Stomach (tissue), 8 donors: ENCODE measurements at regions not wholly inside any gene's neighbourhood (a gene's known extent, or its start where the extent isn't known, plus 50 kb on each side); places are given as distances from the start of the nearest gene placed in this dataset.
A peak's percentile ranks its signal among the peaks of the same experiment; 100 is the strongest.

Experiments
- DNase-seq, 2 donors: peaks; one replicate each; pipeline versions ENCODE4 v3.0.0 to v3.0.0-alpha.2; 2013 to 2019
- H3K27ac ChIP-seq, 5 donors: fragments of 200-600 bp in 4 of 5; sonication (generic) in 4 of 5; one replicate each; pipeline ENCODE4 v1.5.1; 2013 to 2019; ENCODE audit warnings: mild to moderate bottlenecking in 1 of 5, moderate library complexity in 1 of 5
- H3K27me3 ChIP-seq, 3 donors: fragments of 200-600 bp; sonication (generic); one replicate each; pipeline ENCODE4 v1.5.1; 2017 to 2019; ENCODE audit warnings: mixed run types in 1 of 3
- H3K36me3 ChIP-seq, 4 donors: fragments of 200-600 bp; sonication (generic); 1 replicate in 3 of 4; 2 replicates in 1 of 4; pipeline ENCODE4 v1.5.1; 2016 to 2019
- H3K4me1 ChIP-seq, 4 donors: fragments of 200-600 bp; sonication (generic); one replicate each; pipeline ENCODE4 v1.5.1; 2016 to 2019
- H3K4me3 ChIP-seq, 4 donors: fragments of 200-600 bp; sonication (generic) in 3 of 4; one replicate each; pipeline ENCODE4 v1.5.1; 2016 to 2019; ENCODE audit warnings: mild to moderate bottlenecking in 1 of 4
- H3K9me3 ChIP-seq, 4 donors: fragments of 200-600 bp; sonication (generic); one replicate each; pipeline ENCODE4 v1.5.1; 2016 to 2019
- EP300 ChIP-seq: sonication (generic); formaldehyde crosslinking; IDR thresholded peaks from one replicate; pipeline ENCODE4 v1.6.1; 2017; ENCODE audit warnings: antibody characterized with exemption
- POLR2A ChIP-seq, 4 donors: fragments of 450-650 bp; IDR thresholded peaks; one replicate each; pipeline ENCODE4 v1.6.1; 2016; ENCODE audit warnings: antibody characterized with exemption in 4 of 4, control low read depth in 2 of 4, mild to moderate bottlenecking in 1 of 4, moderate library complexity in 1 of 4
- POLR2AphosphoS5 ChIP-seq, 3 donors: sonication (generic); formaldehyde crosslinking; IDR thresholded peaks; one replicate each; pipeline ENCODE4 v1.6.1; 2016; ENCODE audit warnings: antibody characterized with exemption in 3 of 3
- WGBS, 5 donors: extraction: QIAGEN DNeasy Blood & Tissue Kit in 3 of 5; methylation state at CpG; one replicate each; pipeline versions ENCODE4 v1.1.5 to v1.1.7; 2013 to 2018; 5-methylcytosine and 5-hydroxymethylcytosine counted together
- intact Hi-C: fragments of 100-400 bp; cut with DNase I; formaldehyde crosslinking; loops from one replicate; pipeline ENCODE4 v1.15.1; 2023; ENCODE audit warnings: low total_unique reads
- TF ChIP-seq, protein P1 (sequence below), 7 experiments: fragments of 450-650 bp in 4 of 7; fragments of 200-600 bp in 3 of 7; sonication (generic) in 3 of 7; IDR thresholded peaks; one replicate each; pipeline ENCODE4 v1.5.1; 2016 to 2019; ENCODE audit warnings: antibody characterized with exemption in 7 of 7, control low read depth in 2 of 7, mild to moderate bottlenecking in 1 of 7
- donor health status: healthy with polysubstance abuse.
- donor health status: Bipolar disorder and iron deficiency.
- donor health status: healthy.

- TF ChIP-seq, protein P1, sequence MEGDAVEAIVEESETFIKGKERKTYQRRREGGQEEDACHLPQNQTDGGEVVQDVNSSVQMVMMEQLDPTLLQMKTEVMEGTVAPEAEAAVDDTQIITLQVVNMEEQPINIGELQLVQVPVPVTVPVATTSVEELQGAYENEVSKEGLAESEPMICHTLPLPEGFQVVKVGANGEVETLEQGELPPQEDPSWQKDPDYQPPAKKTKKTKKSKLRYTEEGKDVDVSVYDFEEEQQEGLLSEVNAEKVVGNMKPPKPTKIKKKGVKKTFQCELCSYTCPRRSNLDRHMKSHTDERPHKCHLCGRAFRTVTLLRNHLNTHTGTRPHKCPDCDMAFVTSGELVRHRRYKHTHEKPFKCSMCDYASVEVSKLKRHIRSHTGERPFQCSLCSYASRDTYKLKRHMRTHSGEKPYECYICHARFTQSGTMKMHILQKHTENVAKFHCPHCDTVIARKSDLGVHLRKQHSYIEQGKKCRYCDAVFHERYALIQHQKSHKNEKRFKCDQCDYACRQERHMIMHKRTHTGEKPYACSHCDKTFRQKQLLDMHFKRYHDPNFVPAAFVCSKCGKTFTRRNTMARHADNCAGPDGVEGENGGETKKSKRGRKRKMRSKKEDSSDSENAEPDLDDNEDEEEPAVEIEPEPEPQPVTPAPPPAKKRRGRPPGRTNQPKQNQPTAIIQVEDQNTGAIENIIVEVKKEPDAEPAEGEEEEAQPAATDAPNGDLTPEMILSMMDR (IDR thresholded peaks at IDR 0.05): no peak
- no peak for TF ChIP-seq POLR2AphosphoS5 (IDR thresholded peaks at IDR 0.05)
- H3K4me1 ChIP-seq: peaks cover 0 to 19% (median 11%) of the 10 kb centered on the region in 4 donors
- intact Hi-C loops: no loop called here
- 49 to 64% (median 50%) methylated on average over 21 to 38 of the region's 38 CpGs for WGBS, 5 donors
- peaks cover 0 to 42% (median 3%) of the 10 kb centered on the region in 3 donors for H3K27me3 ChIP-seq
- no peak overlapping the region for H3K27ac ChIP-seq
- no peaks in the 10 kb centered on the region for H3K36me3 ChIP-seq
- peaks cover 0 to 19% (median 18%) of the 10 kb centered on the region in 4 donors for H3K9me3 ChIP-seq
- DNase-seq: no peak
- no peak overlapping the region for H3K4me3 ChIP-seq
Observed at GRCh38 chr16:87125206-87126155, 191.7 kb downstream of the C16orf95 start.

DNA sequence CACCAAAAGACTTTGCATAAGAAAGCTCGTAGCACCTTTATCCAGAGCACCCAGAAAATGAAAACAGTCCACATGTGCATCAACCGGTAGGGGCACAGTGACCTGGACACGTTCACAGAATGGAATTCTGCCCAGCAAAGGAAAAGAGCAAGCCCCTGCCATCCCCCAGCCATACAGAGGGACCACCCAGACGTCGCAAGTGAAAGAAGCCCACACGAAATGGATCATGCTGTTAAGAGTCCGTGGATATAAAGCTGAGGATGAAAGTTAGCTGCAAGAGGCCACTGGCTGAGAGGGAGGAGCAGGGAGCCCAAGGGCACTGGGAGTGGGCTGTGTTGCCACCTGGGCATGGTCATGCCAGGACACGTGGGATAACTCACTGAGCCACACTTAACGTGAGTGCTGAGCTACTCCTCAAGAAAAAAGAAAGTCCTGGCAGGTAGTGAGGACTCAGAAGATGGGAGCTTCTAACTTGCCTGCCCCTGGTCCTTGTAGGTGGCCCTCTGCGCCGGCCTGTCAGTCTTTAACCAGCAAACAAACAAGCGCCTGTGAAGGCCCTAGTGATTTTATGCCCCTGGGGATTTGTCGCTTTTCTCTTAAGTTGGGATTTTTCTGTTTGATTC, 190.7 kb downstream of the C16orf95 start:
- Histone ChIP-seq H3K27ac (no peak overlapping the region), H3K9me3 (peaks cover 1 to 23% (median 20%) of the 10 kb centered on the region in 4 donors), H3K27me3 (peaks cover 0 to 32% (median 3%) of the 10 kb centered on the region in 3 donors), H3K36me3 (no peaks in the 10 kb centered on the region), H3K4me3 (no peak overlapping the region), H3K4me1 (peaks cover 0 to 19% (median 11%) of the 10 kb centered on the region in 4 donors)
- WGBS, 5 donors: 44 to 58% (median 55%) methylated on average over 11 to 13 of the region's 13 CpGs
- DNase-seq: no peak
- intact Hi-C loops: no loop called here
- TF ChIP-seq, protein P1 (IDR thresholded peaks at IDR 0.05): no peak
- TF ChIP-seq POLR2A (IDR thresholded peaks at IDR 0.05) (no peak), POLR2AphosphoS5 (IDR thresholded peaks at IDR 0.05) (no peak), EP300 (no peak)

DNA sequence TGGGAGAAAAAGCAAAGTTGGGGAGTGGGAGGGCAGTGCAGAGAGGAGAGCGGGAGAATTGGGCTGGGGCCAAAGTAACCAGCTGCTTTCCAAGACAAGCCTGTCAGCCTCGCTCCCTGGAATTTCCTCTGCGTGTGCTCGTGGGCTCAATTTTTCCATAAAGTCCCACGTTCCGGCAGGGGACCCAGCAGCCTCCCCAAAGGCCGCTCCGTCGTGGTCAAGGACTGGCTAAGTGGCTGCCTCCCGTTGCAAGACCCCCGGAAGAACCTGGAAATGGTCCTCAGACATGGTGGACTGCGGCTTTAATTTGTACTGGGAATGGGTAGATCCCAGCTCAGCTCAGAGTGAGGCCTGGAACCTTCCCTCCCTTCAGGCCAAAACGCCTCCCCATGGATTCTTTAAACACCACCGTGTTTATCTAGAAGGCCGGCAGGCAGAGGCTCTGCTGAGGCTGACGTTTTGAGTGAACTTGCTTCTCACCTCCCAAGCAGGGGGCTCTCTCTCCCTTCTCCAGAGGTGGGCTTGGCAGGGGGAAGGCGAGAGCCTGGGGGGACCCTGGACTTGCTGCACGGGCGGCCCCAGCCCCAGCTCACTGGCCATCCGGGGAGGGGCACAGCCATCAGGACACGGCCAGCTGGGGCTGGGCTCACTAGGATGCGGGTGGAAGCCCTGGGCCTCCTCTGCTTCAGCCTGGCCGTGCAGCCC, 190.0 kb downstream of the C16orf95 start:
- Histone ChIP-seq H3K36me3 (no peaks in the 10 kb centered on the region), H3K27me3 (peaks cover 0 to 32% (median 3%) of the 10 kb centered on the region in 3 donors), H3K9me3 (peaks cover 5 to 28% (median 26%) of the 10 kb centered on the region in 4 donors), H3K4me3 (no peak overlapping the region), H3K27ac (peak overlapping the region in 2 of 5 donors; percentile 43 to 54), H3K4me1 (peaks cover 0 to 19% (median 11%) of the 10 kb centered on the region in 4 donors)
- DNase-seq: peak in 1 of 2 donors; percentile 86
- 14 to 42% (median 34%) methylated on average over 16 to 23 of the region's 23 CpGs for WGBS, 5 donors
- intact Hi-C loops: no loop called here
- TF ChIP-seq EP300 (no peak), POLR2A (IDR thresholded peaks at IDR 0.05) (no peak), POLR2AphosphoS5 (IDR thresholded peaks at IDR 0.05) (no peak)
- TF ChIP-seq, protein P1 (IDR thresholded peaks at IDR 0.05): no peak

DNA sequence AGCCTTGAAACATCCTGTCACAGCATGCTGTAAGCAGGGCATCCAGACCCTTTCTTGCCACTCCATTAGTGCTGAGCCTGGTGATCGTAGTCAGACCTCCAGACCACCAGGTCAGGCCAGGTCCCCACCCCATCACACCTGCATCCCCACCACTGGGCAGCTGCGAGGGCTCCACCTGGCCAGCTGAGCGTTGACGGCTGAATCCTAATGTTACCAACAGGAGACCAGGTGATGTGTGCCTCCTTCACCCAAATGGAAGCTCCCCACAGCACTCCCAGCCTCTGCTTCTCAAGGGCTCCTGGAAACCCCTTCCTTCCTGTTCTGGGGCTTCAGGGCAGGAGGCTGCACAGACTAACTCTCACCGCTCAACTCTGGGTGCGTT, 189.4 kb downstream of the C16orf95 start:
- H3K4me1 ChIP-seq: peaks cover 0 to 19% (median 11%) of the 10 kb centered on the region in 4 donors
- TF ChIP-seq EP300 (no peak), POLR2A (IDR thresholded peaks at IDR 0.05) (no peak), POLR2AphosphoS5 (IDR thresholded peaks at IDR 0.05) (no peak)
- TF ChIP-seq, protein P1 (IDR thresholded peaks at IDR 0.05): no peak
- H3K36me3 ChIP-seq: no peaks in the 10 kb centered on the region
- peaks cover 5 to 33% (median 26%) of the 10 kb centered on the region in 4 donors for H3K9me3 ChIP-seq
- no peak overlapping the region for H3K4me3 ChIP-seq
- WGBS, 5 donors: 81 to 92% (median 86%) methylated on average over 6 of the region's 6 CpGs
- peaks cover 0 to 32% (median 3%) of the 10 kb centered on the region in 3 donors for H3K27me3 ChIP-seq
- H3K27ac ChIP-seq: no peak overlapping the region
- DNase-seq: no peak
- intact Hi-C loops: no loop called here
